Tibial artery (tissue), 4 donors: ENCODE measurements at regions not wholly inside any gene's neighbourhood (a gene's known extent, or its start where the extent isn't known, plus 50 kb on each side); places are given as distances from the start of the nearest gene placed in this dataset.

ENCODE experiments used
- DNase-seq, 2 donors: peaks; one replicate each; pipeline ENCODE4 v3.0.0-alpha.2; 2019
- H3K27ac ChIP-seq, 2 donors: fragments of 200-600 bp; sonication (generic) in 1 of 2; 1 replicate in 1 of 2; 2 replicates in 1 of 2; pipeline ENCODE4 v1.5.1; 2018 to 2019; ENCODE audit warnings: mild to moderate bottlenecking in 1 of 2
- H3K27me3 ChIP-seq, 2 donors: fragments of 200-600 bp; sonication (generic) in 1 of 2; one replicate each; pipeline versions ENCODE4 v1.5.1 to v1.6.0; 2016 to 2019
- H3K36me3 ChIP-seq, 3 donors: fragments of 200-600 bp; sonication (generic) in 2 of 3; one replicate each; pipeline ENCODE4 v1.5.1; 2016 to 2019; ENCODE audit warnings: mild to moderate bottlenecking in 2 of 3
- H3K4me1 ChIP-seq, 4 donors: fragments of 200-600 bp; sonication (generic) in 2 of 4; 1 replicate in 3 of 4; 2 replicates in 1 of 4; pipeline ENCODE4 v1.5.1; 2016 to 2019
- H3K4me3 ChIP-seq, 2 donors: fragments of 200-600 bp; sonication (generic) in 1 of 2; 1 replicate in 1 of 2; 2 replicates in 1 of 2; pipeline ENCODE4 v1.5.1; 2018 to 2019; ENCODE audit warnings: mild to moderate bottlenecking in 2 of 2
- H3K9me3 ChIP-seq, 3 donors: fragments of 200-600 bp; sonication (generic) in 1 of 3; one replicate each; pipeline ENCODE4 v1.5.1; 2016 to 2019
- CTCF ChIP-seq, 2 experiments: fragments of 200-600 bp in 1 of 2; fragments of 450-650 bp in 1 of 2; IDR thresholded peaks; one replicate each; pipeline ENCODE4 v1.5.1; 2017 to 2019; ENCODE audit warnings: antibody characterized with exemption in 2 of 2, mild to moderate bottlenecking in 1 of 2, moderate library complexity in 1 of 2
- intact Hi-C: fragments of 100-400 bp; cut with DNase I; formaldehyde crosslinking; loops from one replicate; pipeline ENCODE4 v1.15.0; 2023; ENCODE audit warnings: low total_unique reads

- H3K27me3 ChIP-seq = no peaks in the 10 kb centered on the region
- TF ChIP-seq CTCF (IDR thresholded peaks at IDR 0.05) = no peak
- no peak overlapping the region for H3K4me3 ChIP-seq
- peaks cover 0 to 15% (median 0%) of the 10 kb centered on the region in 3 donors for H3K9me3 ChIP-seq
- no peak for DNase-seq
- no peaks in the 10 kb centered on the region for H3K4me1 ChIP-seq
- no peaks in the 10 kb centered on the region for H3K36me3 ChIP-seq
- intact Hi-C loops = no loop called here
- no peak overlapping the region for H3K27ac ChIP-seq
Observed at GRCh38 chr2:191486584-191487320, 191.2 kb upstream of the NABP1 start.

DNA sequence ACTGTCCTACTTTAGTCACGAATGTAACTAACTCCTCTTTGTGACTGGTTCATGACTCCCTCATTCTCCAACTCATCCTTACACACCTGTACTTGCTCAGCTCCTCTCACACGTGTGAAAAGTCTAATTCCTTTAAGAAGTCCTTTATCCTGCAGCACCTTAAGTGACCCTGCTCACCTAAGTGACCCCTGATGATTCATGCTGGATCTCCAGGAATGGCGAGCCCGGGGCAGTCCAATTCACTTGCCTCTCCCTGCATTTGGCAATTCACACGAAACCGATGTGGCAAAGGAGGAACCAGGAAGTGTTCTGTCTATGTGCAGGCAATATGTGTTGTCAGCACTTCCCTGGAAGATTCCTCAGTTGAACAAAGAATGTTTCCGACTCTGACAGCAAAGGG is 189.8 kb upstream of the NABP1 start:
- no peaks in the 10 kb centered on the region for H3K36me3 ChIP-seq
- H3K9me3 ChIP-seq = peaks cover 0 to 8% (median 0%) of the 10 kb centered on the region in 3 donors
- intact Hi-C loops = no loop called here
- H3K27me3 ChIP-seq = no peaks in the 10 kb centered on the region
- TF ChIP-seq CTCF (IDR thresholded peaks at IDR 0.05) = no peak
- no peak overlapping the region for H3K4me3 ChIP-seq
- no peak overlapping the region for H3K27ac ChIP-seq
- no peak for DNase-seq
- H3K4me1 ChIP-seq = no peaks in the 10 kb centered on the region

DNA sequence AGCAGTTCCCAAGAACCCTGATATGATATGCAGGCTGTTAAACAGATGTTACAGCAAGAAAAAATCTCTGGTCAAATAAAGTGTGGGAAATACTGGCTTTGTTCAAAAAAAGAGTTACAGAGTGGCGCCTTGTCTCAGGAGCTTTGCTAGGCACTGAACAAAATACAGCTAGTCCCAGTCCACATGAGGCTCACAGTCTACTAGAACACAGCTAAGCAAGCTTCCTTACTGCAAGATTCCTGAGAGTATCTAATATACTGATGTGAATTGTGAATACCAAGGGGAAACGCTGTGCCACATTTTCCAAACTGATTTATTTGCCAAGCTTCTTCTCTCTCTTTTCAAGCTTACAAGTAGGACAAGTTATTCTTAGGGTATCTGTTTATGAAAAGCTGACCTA is 188.8 kb upstream of the NABP1 start:
- no peaks in the 10 kb centered on the region for H3K4me1 ChIP-seq
- DNase-seq = no peak
- no peak overlapping the region for H3K4me3 ChIP-seq
- H3K27ac ChIP-seq = no peak overlapping the region
- H3K27me3 ChIP-seq = no peaks in the 10 kb centered on the region
- no peak for TF ChIP-seq CTCF (IDR thresholded peaks at IDR 0.05)
- intact Hi-C loops = no loop called here
- H3K9me3 ChIP-seq = no peaks in the 10 kb centered on the region
- no peaks in the 10 kb centered on the region for H3K36me3 ChIP-seq

GRCh38 chr2:191496838-191497237 is 181.1 kb upstream of the NABP1 start:
- Histone ChIP-seq H3K27me3 (no peaks in the 10 kb centered on the region), H3K36me3 (no peaks in the 10 kb centered on the region), H3K4me1 (peaks cover 0 to 21% (median 14%) of the 10 kb centered on the region in 4 donors), H3K27ac (no peak overlapping the region), H3K9me3 (no peaks in the 10 kb centered on the region), H3K4me3 (no peak overlapping the region)
- TF ChIP-seq CTCF (IDR thresholded peaks at IDR 0.05) = no peak
- intact Hi-C loops = no loop called here
- no peak for DNase-seq

DNA sequence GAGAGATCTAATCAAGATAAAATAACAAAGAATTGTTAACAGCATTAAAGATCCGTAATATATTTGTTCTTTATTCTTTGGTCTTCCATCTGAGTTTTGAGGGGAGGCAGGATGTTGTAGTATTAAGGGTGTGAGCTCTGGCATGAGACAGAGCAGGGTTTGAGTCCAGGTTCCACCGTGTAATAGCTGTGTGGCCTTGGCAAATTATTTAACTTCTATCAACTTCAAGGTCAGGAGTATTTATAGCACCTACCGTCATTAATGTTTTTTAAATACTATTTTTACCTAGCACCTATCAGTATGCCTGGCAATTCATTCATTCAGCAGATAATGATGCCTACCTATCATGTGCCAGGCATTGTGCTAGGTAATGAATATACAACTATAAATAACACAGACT is 180.1 kb upstream of the NABP1 start:
- Histone ChIP-seq H3K27ac (no peak overlapping the region), H3K36me3 (no peaks in the 10 kb centered on the region), H3K4me1 (peaks cover 0 to 21% (median 14%) of the 10 kb centered on the region in 4 donors), H3K4me3 (no peak overlapping the region), H3K9me3 (no peaks in the 10 kb centered on the region), H3K27me3 (no peaks in the 10 kb centered on the region)
- no peak for TF ChIP-seq CTCF (IDR thresholded peaks at IDR 0.05)
- no peak for DNase-seq
- intact Hi-C loops = no loop called here
